Adrenal gland (tissue), 9 donors: ENCODE measurements at regions not wholly inside any gene's neighbourhood (a gene's known extent, or its start where the extent isn't known, plus 50 kb on each side); places are given as distances from the start of the nearest gene placed in this dataset.
"Not testable (repeated sequence)": the region's sequence is repeated elsewhere in the genome, so short reads cannot be mapped to it uniquely, and the experiment has no call there.

Source experiments
- DNase-seq, 7 donors: peaks; one replicate each; pipeline ENCODE4 v3.0.0-alpha.2; 2019 to 2020
- H3K27ac ChIP-seq, 5 donors: fragments of 200-600 bp; sonication (generic) in 4 of 5; 1 replicate in 3 of 5; 2 replicates in 2 of 5; pipeline versions ENCODE4 v1.5.1 to v1.8.0; 2016 to 2020; ENCODE audit warnings: mild to moderate bottlenecking in 1 of 5
- H3K27me3 ChIP-seq: fragments of 200-600 bp; 2 replicates; pipeline ENCODE4 v1.8.0; 2021
- H3K36me3 ChIP-seq, 2 donors: fragments of 200-600 bp; replicated peaks in 1 of 2; 1 replicate in 1 of 2; 2 replicates in 1 of 2; pipeline versions ENCODE4 v1.5.1 to v1.8.0; 2018 to 2022
- H3K4me1 ChIP-seq, 2 donors: fragments of 200-600 bp; replicated peaks in 1 of 2; 1 replicate in 1 of 2; 2 replicates in 1 of 2; pipeline versions ENCODE4 v1.5.1 to v1.8.0; 2018 to 2021
- H3K4me3 ChIP-seq, 4 donors: fragments of 200-600 bp; sonication (generic) in 3 of 4; one replicate each; pipeline ENCODE4 v1.5.1; 2016 to 2018
- H3K9me3 ChIP-seq, 3 donors: fragments of 200-600 bp; sonication (generic) in 1 of 3; replicated peaks in 1 of 3; 1 replicate in 2 of 3; 2 replicates in 1 of 3; pipeline versions ENCODE4 v1.5.1 to v1.8.0; 2016 to 2021
- CTCF ChIP-seq, 6 experiments: fragments of 450-650 bp in 4 of 6; fragments of 200-600 bp in 2 of 6; sonication (generic) in 1 of 6; IDR thresholded peaks; 1 replicate in 5 of 6; 2 replicates in 1 of 6; pipeline versions ENCODE4 v1.5.1 to v1.8.0; 2016 to 2021; ENCODE audit warnings: antibody characterized with exemption in 6 of 6, mild to moderate bottlenecking in 2 of 6, moderate library complexity in 1 of 6
- POLR2A ChIP-seq, 2 donors: fragments of 450-650 bp; IDR thresholded peaks; one replicate each; pipeline ENCODE4 v1.6.1; 2017; ENCODE audit warnings: antibody characterized with exemption in 2 of 2, mild to moderate bottlenecking in 2 of 2, moderate library complexity in 1 of 2
- WGBS, 4 donors: extraction: QIAGEN DNeasy Blood & Tissue Kit in 2 of 4; methylation state at CpG; one replicate each; pipeline versions ENCODE4 v1.1.5 to v1.1.7; 2013 to 2017; 5-methylcytosine and 5-hydroxymethylcytosine counted together
- intact Hi-C, 2 donors: fragments of 100-400 bp; cut with DNase I; formaldehyde crosslinking; loops; one replicate each; pipeline versions ENCODE4 v1.14.1 to v1.15.0; 2022 to 2023
- donor health status: healthy with polysubstance abuse.
- donor health status: Bipolar disorder and iron deficiency.
- donor health status: DM: yes; HTN: yes; CAD: no.
- donor health status: DM: no; HTN: no; CAD: no.
- donor health status: DM: no; HTN: no; CAD: no.

- Histone ChIP-seq H3K36me3 (no peaks in the 10 kb centered on the region), H3K27me3 (no peaks in the 10 kb centered on the region), H3K4me3 (no peak overlapping the region), H3K27ac (no peak overlapping the region), H3K9me3 (no peaks in the 10 kb centered on the region), H3K4me1 (no peaks in the 10 kb centered on the region)
- DNase-seq, result no peak
- intact Hi-C loops, result no loop called here
- 66 to 82% (median 80%) methylated on average over 2 of the region's 2 CpGs for WGBS, 4 donors
- TF ChIP-seq CTCF (IDR thresholded peaks at IDR 0.05) (no peak), POLR2A (IDR thresholded peaks at IDR 0.05) (no peak)
Observed at GRCh38 chr2:115946891-115947290, 1504.5 kb downstream of the DPP10 start.

DNA sequence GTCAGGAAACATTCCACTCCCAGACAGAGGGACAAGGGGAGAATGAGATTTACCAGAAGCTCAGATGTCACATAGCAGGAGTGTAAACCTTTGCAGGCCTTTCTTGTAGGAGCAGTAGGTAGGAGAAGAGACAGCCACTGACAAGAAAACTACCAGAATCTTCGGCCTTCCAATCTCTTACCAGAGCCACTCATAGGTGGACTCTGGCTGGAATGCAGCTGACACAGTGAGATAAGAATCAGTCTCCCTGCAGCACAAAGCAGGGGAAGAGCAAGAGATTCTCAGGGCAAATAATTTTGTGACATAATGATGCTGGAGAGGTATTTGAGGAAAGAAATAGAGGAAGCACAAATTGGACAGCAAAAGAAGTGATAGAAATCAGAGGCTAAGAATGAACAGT is 1534.5 kb downstream of the DPP10 start:
- no peaks in the 10 kb centered on the region for H3K4me1 ChIP-seq
- DNase-seq, result no peak
- H3K27me3 ChIP-seq, result no peaks in the 10 kb centered on the region
- H3K4me3 ChIP-seq, result no peak overlapping the region
- no peak for TF ChIP-seq CTCF (IDR thresholded peaks at IDR 0.05)
- TF ChIP-seq POLR2A (IDR thresholded peaks at IDR 0.05), result no peak
- no peaks in the 10 kb centered on the region for H3K36me3 ChIP-seq
- WGBS, 4 donors, result 38 to 67% (median 42%) methylated on average over 1 of the region's 1 CpG
- no peaks in the 10 kb centered on the region for H3K9me3 ChIP-seq
- intact Hi-C loops, result no loop called here
- H3K27ac ChIP-seq, result no peak overlapping the region

DNA sequence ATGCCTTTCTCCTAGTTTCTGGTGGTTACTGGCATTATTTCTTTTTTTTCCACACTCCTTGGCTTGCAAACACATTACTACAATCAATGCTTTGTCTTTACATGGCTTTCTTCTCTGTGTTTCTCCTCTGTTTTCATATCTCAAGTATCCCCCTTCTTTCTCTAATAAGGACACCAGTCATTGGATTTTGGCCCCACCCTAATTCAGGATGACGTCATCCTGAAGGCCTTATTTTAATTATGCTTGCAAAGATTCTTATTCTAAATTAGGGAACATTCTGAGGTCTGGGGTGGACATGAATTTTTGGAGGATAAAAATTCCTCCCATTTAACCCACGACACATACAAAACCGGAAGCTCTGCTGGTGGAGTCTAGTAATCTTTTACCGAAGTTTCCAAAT is 1556.6 kb downstream of the DPP10 start:
- Histone ChIP-seq H3K36me3 (no peaks in the 10 kb centered on the region), H3K9me3 (no peaks in the 10 kb centered on the region), H3K27ac (no peak overlapping the region), H3K4me1 (no peaks in the 10 kb centered on the region), H3K27me3 (no peaks in the 10 kb centered on the region), H3K4me3 (no peak overlapping the region)
- WGBS, 4 donors, result 78 to 86% (median 83%) methylated on average over 4 of the region's 4 CpGs
- TF ChIP-seq CTCF (IDR thresholded peaks at IDR 0.05) (no peak), POLR2A (IDR thresholded peaks at IDR 0.05) (no peak)
- DNase-seq, result no peak
- intact Hi-C loops, result no loop called here

GRCh38 chr2:116023026-116023425 is 1580.6 kb downstream of the DPP10 start:
- no peak for TF ChIP-seq POLR2A (IDR thresholded peaks at IDR 0.05)
- no peak overlapping the region for H3K27ac ChIP-seq
- H3K9me3 ChIP-seq, result no peaks in the 10 kb centered on the region
- DNase-seq, result no peak
- no peaks in the 10 kb centered on the region for H3K27me3 ChIP-seq
- no peak overlapping the region for H3K4me3 ChIP-seq
- intact Hi-C loops, result no loop called here
- 76 to 87% (median 84%) methylated on average over 2 of the region's 2 CpGs for WGBS, 4 donors
- no peaks in the 10 kb centered on the region for H3K36me3 ChIP-seq
- no peaks in the 10 kb centered on the region for H3K4me1 ChIP-seq

- H3K27ac ChIP-seq, DNase-seq: not testable (repeated sequence)
- WGBS, 4 donors, result 69 to 84% (median 78%) methylated on average over 1 of the region's 1 CpG
Observed at GRCh38 chr2:116038758-116039157, 1596.3 kb downstream of the DPP10 start.

More at GRCh38 chr2:116038758-116039157, 1596.3 kb downstream of the DPP10 start:
- H3K27me3 ChIP-seq, H3K4me3 ChIP-seq, H3K4me1 ChIP-seq, intact Hi-C loops, H3K36me3 ChIP-seq, H3K9me3 ChIP-seq: not testable (repeated sequence)
